ENCODE measurements at regions not wholly inside any gene's neighbourhood (a gene's known extent, or its start where the extent isn't known, plus 50 kb on each side); places are given as distances from the start of the nearest gene placed in this dataset.

- no peak for TF ChIP-seq CTCF (tag by site-specific recombination; IDR thresholded peaks at IDR 0.05)
- no peak for TF ChIP-seq ZNF776 (tag by site-specific recombination; IDR thresholded peaks at IDR 0.05; ENCODE audit: borderline replicate concordance)
- TF ChIP-seq REST (tag by site-specific recombination; IDR thresholded peaks at IDR 0.05), result no peak
- TF ChIP-seq ZNF112 (tag by site-specific recombination; IDR thresholded peaks at IDR 0.05), result no peak
- TF ChIP-seq WT1 (tag by site-specific recombination; IDR thresholded peaks at IDR 0.05), result no peak
- no peak for TF ChIP-seq PRDM1 (tag by site-specific recombination; IDR thresholded peaks at IDR 0.05)
These were observed 401.3 kb upstream of the FAT3 start for GRCh38 chr11:91823252-91823830.
